PC-9 (cell line): ENCODE measurements at regions not wholly inside any gene's neighbourhood (a gene's known extent, or its start where the extent isn't known, plus 50 kb on each side); places are given as distances from the start of the nearest gene placed in this dataset.

Source experiments
- CTCF ChIP-seq: fragments of 200-600 bp; sonication (generic); conservative IDR thresholded peaks from 2 replicates; pipeline ENCODE4 v1.6.1; 2017; ENCODE audit warnings: mixed run types, antibody characterized with exemption, mild to moderate bottlenecking, moderate library complexity
- EZH2 ChIP-seq: fragments of 200-600 bp; sonication (generic); IDR thresholded peaks from 2 replicates; pipeline ENCODE4 v1.8.0; 2017; ENCODE audit warnings: antibody characterized with exemption, low read depth

DNA sequence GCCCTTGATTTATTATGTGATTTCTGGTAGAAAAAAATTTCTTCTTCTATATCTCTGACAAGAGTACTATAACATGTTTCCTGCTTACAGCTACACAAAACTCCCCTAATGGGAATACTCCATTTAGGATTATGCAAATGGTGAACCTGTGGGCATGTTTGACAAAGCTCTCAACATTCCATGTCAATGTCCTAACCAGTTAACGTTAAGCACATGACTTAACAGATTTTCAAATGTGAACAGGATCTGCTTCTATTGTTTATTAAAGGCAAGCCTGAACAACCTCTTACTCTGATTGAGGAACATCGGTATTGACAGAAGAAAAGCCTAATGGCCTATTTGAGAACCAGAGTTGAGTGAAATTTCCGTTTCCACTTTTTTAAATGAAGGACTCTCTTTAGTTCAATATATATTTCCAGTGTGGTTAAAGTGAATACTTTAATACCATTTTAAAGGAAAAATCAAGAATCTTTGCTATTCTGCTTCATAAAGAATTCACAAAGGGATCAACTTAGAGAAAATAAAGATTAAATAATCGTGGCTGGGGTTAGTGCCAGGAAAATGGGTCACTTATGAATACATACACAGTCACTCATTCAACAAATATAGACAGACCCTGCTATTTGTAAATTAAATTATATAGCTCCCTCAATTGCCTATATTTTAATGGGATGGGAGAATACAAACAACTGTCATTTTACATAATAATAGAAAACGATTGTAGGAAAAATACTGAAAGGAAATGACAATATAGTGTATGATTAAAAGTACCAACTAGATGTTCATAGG lies 300.3 kb upstream of the CBLB start:
- no peak for TF ChIP-seq CTCF
- TF ChIP-seq EZH2: no peak
